Heart left ventricle (tissue), 13 donors: ENCODE measurements at regions not wholly inside any gene's neighbourhood (a gene's known extent, or its start where the extent isn't known, plus 50 kb on each side); places are given as distances from the start of the nearest gene placed in this dataset.

ENCODE experiments used
- POLR2A ChIP-seq, 2 donors: fragments of 450-650 bp; IDR thresholded peaks; one replicate each; pipeline ENCODE4 v1.6.1; 2017; ENCODE audit warnings: antibody characterized with exemption in 2 of 2, mild to moderate bottlenecking in 2 of 2, moderate library complexity in 2 of 2
- TF ChIP-seq, protein P1 (sequence below), 12 donors: fragments of 200-600 bp; sonication (generic) in 4 of 12; IDR thresholded peaks; one replicate each; pipeline versions ENCODE4 v1.5.0 to v1.8.0; 2018 to 2022; ENCODE audit warnings: antibody characterized with exemption in 12 of 12, mild to moderate bottlenecking in 5 of 12
- donor health status: ischemic (EF 13 %, LVEDD 7.1; RV severe dilation, severe dysfunction).
- donor health status: DM: no; HTN: yes; CAD: no.
- donor health status: DM: no; HTN: no; CAD: no.
- donor health status: ischemic (EF 25% LVEDD 6.9; RV normal size, moderate dysfunction).
- donor health status: ischemic (EF 25% LVEDD 5.7; RV mildly dilated, moderate dysfunction).
- donor health status: ischemic (EF 35%, LVEDD 5.7; RV mildly dilated, moderate dysfunction).
- donor health status: nonischemic (EF 11% LVEDD 7.7; RV severe dilation, severe dysfunction).
- donor health status: DM: yes; HTN: yes; CAD: no.
- donor health status: PGD.
- donor health status: ischemic (EF 29% LVEDD 5.4; RV normal size, mild dysfunction).
- donor health status: nonischemic (EF 23%, LVEDD 6.1; RV moderate dilation, normal function).

- no peak for TF ChIP-seq POLR2A (IDR thresholded peaks at IDR 0.05)
- TF ChIP-seq, protein P1, sequence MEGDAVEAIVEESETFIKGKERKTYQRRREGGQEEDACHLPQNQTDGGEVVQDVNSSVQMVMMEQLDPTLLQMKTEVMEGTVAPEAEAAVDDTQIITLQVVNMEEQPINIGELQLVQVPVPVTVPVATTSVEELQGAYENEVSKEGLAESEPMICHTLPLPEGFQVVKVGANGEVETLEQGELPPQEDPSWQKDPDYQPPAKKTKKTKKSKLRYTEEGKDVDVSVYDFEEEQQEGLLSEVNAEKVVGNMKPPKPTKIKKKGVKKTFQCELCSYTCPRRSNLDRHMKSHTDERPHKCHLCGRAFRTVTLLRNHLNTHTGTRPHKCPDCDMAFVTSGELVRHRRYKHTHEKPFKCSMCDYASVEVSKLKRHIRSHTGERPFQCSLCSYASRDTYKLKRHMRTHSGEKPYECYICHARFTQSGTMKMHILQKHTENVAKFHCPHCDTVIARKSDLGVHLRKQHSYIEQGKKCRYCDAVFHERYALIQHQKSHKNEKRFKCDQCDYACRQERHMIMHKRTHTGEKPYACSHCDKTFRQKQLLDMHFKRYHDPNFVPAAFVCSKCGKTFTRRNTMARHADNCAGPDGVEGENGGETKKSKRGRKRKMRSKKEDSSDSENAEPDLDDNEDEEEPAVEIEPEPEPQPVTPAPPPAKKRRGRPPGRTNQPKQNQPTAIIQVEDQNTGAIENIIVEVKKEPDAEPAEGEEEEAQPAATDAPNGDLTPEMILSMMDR (IDR thresholded peaks at IDR 0.05), result no peak
Measured at GRCh38 chr4:4788573-4788972, 70.9 kb upstream of the MSX1 start.
